ENCODE measurements at regions not wholly inside any gene's neighbourhood (a gene's known extent, or its start where the extent isn't known, plus 50 kb on each side); places are given as distances from the start of the nearest gene placed in this dataset.

- H3K4me3 ChIP-seq (ENCODE audit: low read length), result no peak overlapping the region
Observed at GRCh38 chr3:117126946-117127546, 417.5 kb downstream of the TUSC7 start.

GRCh38 chr3:117128133-117128532, 418.6 kb downstream of the TUSC7 start:
- Histone ChIP-seq H3K4me3 (ENCODE audit: low read length) (no peak overlapping the region), H3K4me1 (ENCODE audit: control insufficient read depth, insufficient read depth, low read length) (no peaks in the 10 kb centered on the region), H3K9me3 (ENCODE audit: control insufficient read depth, low read length) (no peaks in the 10 kb centered on the region), H3K36me3 (ENCODE audit: control insufficient read depth, insufficient read depth, low read length) (no peaks in the 10 kb centered on the region), H3K27me3 (ENCODE audit: control insufficient read depth, insufficient read depth, low read length) (no peaks in the 10 kb centered on the region), H3K9ac (ENCODE audit: low read length) (no peak overlapping the region)

More at GRCh38 chr3:117126946-117127546, 417.5 kb downstream of the TUSC7 start:
- Histone ChIP-seq H3K4me1 (ENCODE audit: control insufficient read depth, insufficient read depth, low read length) (no peaks in the 10 kb centered on the region), H3K27me3 (ENCODE audit: control insufficient read depth, insufficient read depth, low read length) (no peaks in the 10 kb centered on the region), H3K36me3 (ENCODE audit: control insufficient read depth, insufficient read depth, low read length) (no peaks in the 10 kb centered on the region), H3K9me3 (ENCODE audit: control insufficient read depth, low read length) (no peaks in the 10 kb centered on the region), H3K9ac (ENCODE audit: low read length) (no peak overlapping the region)

- Histone ChIP-seq H3K4me3 (ENCODE audit: low read length) (no peak overlapping the region), H3K27me3 (ENCODE audit: control insufficient read depth, insufficient read depth, low read length) (no peaks in the 10 kb centered on the region), H3K9ac (ENCODE audit: low read length) (no peak overlapping the region), H3K36me3 (ENCODE audit: control insufficient read depth, insufficient read depth, low read length) (no peaks in the 10 kb centered on the region), H3K4me1 (ENCODE audit: control insufficient read depth, insufficient read depth, low read length) (no peaks in the 10 kb centered on the region), H3K9me3 (ENCODE audit: control insufficient read depth, low read length) (no peaks in the 10 kb centered on the region)
Observed at GRCh38 chr3:117128872-117129271, 419.3 kb downstream of the TUSC7 start.

GRCh38 chr3:117129516-117129915, 419.9 kb downstream of the TUSC7 start:
- Histone ChIP-seq H3K9me3 (ENCODE audit: control insufficient read depth, low read length) (no peaks in the 10 kb centered on the region), H3K27me3 (ENCODE audit: control insufficient read depth, insufficient read depth, low read length) (no peaks in the 10 kb centered on the region), H3K4me1 (ENCODE audit: control insufficient read depth, insufficient read depth, low read length) (no peaks in the 10 kb centered on the region), H3K9ac (ENCODE audit: low read length) (no peak overlapping the region), H3K4me3 (ENCODE audit: low read length) (no peak overlapping the region), H3K36me3 (ENCODE audit: control insufficient read depth, insufficient read depth, low read length) (no peaks in the 10 kb centered on the region)

GRCh38 chr3:117130222-117130621, 420.6 kb downstream of the TUSC7 start:
- H3K4me3 ChIP-seq (ENCODE audit: low read length), result no peak overlapping the region
- H3K4me1 ChIP-seq (ENCODE audit: control insufficient read depth, insufficient read depth, low read length), result no peaks in the 10 kb centered on the region
- H3K9me3 ChIP-seq (ENCODE audit: control insufficient read depth, low read length), result no peaks in the 10 kb centered on the region
- H3K27me3 ChIP-seq (ENCODE audit: control insufficient read depth, insufficient read depth, low read length), result no peaks in the 10 kb centered on the region
- H3K9ac ChIP-seq (ENCODE audit: low read length), result no peak overlapping the region
- H3K36me3 ChIP-seq (ENCODE audit: control insufficient read depth, insufficient read depth, low read length), result no peaks in the 10 kb centered on the region

- H3K36me3 ChIP-seq (ENCODE audit: control insufficient read depth, insufficient read depth, low read length), result no peaks in the 10 kb centered on the region
- H3K27me3 ChIP-seq (ENCODE audit: control insufficient read depth, insufficient read depth, low read length), result no peaks in the 10 kb centered on the region
- no peak overlapping the region for H3K4me3 ChIP-seq (ENCODE audit: low read length)
- H3K9ac ChIP-seq (ENCODE audit: low read length), result no peak overlapping the region
- no peaks in the 10 kb centered on the region for H3K4me1 ChIP-seq (ENCODE audit: control insufficient read depth, insufficient read depth, low read length)
- no peaks in the 10 kb centered on the region for H3K9me3 ChIP-seq (ENCODE audit: control insufficient read depth, low read length)
Observed at GRCh38 chr3:117131259-117131658, 421.7 kb downstream of the TUSC7 start.

- Histone ChIP-seq H3K9ac (ENCODE audit: low read length) (no peak overlapping the region), H3K4me1 (ENCODE audit: control insufficient read depth, insufficient read depth, low read length) (no peaks in the 10 kb centered on the region), H3K36me3 (ENCODE audit: control insufficient read depth, insufficient read depth, low read length) (no peaks in the 10 kb centered on the region), H3K9me3 (ENCODE audit: control insufficient read depth, low read length) (no peaks in the 10 kb centered on the region), H3K27me3 (ENCODE audit: control insufficient read depth, insufficient read depth, low read length) (no peaks in the 10 kb centered on the region), H3K4me3 (ENCODE audit: low read length) (no peak overlapping the region)
Observed at GRCh38 chr3:117133066-117133465, 423.5 kb downstream of the TUSC7 start.

- Histone ChIP-seq H3K27me3 (ENCODE audit: control insufficient read depth, insufficient read depth, low read length) (no peaks in the 10 kb centered on the region), H3K4me1 (ENCODE audit: control insufficient read depth, insufficient read depth, low read length) (no peaks in the 10 kb centered on the region), H3K9ac (ENCODE audit: low read length) (no peak overlapping the region), H3K36me3 (ENCODE audit: control insufficient read depth, insufficient read depth, low read length) (no peaks in the 10 kb centered on the region), H3K4me3 (ENCODE audit: low read length) (no peak overlapping the region), H3K9me3 (ENCODE audit: control insufficient read depth, low read length) (no peaks in the 10 kb centered on the region)
Observed at GRCh38 chr3:117135207-117135606, 425.6 kb downstream of the TUSC7 start.

GRCh38 chr3:117136003-117136402, 426.4 kb downstream of the TUSC7 start:
- H3K27me3 ChIP-seq (ENCODE audit: control insufficient read depth, insufficient read depth, low read length), result no peaks in the 10 kb centered on the region

GRCh38 chr3:117137065-117137464, 427.5 kb downstream of the TUSC7 start:
- Histone ChIP-seq H3K4me3 (ENCODE audit: low read length) (no peak overlapping the region), H3K27me3 (ENCODE audit: control insufficient read depth, insufficient read depth, low read length) (no peaks in the 10 kb centered on the region), H3K9me3 (ENCODE audit: control insufficient read depth, low read length) (no peaks in the 10 kb centered on the region), H3K4me1 (ENCODE audit: control insufficient read depth, insufficient read depth, low read length) (no peaks in the 10 kb centered on the region), H3K36me3 (ENCODE audit: control insufficient read depth, insufficient read depth, low read length) (no peaks in the 10 kb centered on the region), H3K9ac (ENCODE audit: low read length) (no peak overlapping the region)

More at GRCh38 chr3:117136003-117136402, 426.4 kb downstream of the TUSC7 start:
- Histone ChIP-seq H3K9me3 (ENCODE audit: control insufficient read depth, low read length) (no peaks in the 10 kb centered on the region), H3K9ac (ENCODE audit: low read length) (no peak overlapping the region), H3K4me3 (ENCODE audit: low read length) (no peak overlapping the region), H3K4me1 (ENCODE audit: control insufficient read depth, insufficient read depth, low read length) (no peaks in the 10 kb centered on the region), H3K36me3 (ENCODE audit: control insufficient read depth, insufficient read depth, low read length) (no peaks in the 10 kb centered on the region)

GRCh38 chr3:117139681-117140080, 430.1 kb downstream of the TUSC7 start:
- no peaks in the 10 kb centered on the region for H3K36me3 ChIP-seq (ENCODE audit: control insufficient read depth, insufficient read depth, low read length)
- H3K27me3 ChIP-seq (ENCODE audit: control insufficient read depth, insufficient read depth, low read length), result no peaks in the 10 kb centered on the region
- H3K9ac ChIP-seq (ENCODE audit: low read length), result no peak overlapping the region
- H3K4me3 ChIP-seq (ENCODE audit: low read length), result no peak overlapping the region
- no peaks in the 10 kb centered on the region for H3K4me1 ChIP-seq (ENCODE audit: control insufficient read depth, insufficient read depth, low read length)
- no peaks in the 10 kb centered on the region for H3K9me3 ChIP-seq (ENCODE audit: control insufficient read depth, low read length)

GRCh38 chr3:117141812-117142211, 432.2 kb downstream of the TUSC7 start:
- no peaks in the 10 kb centered on the region for H3K27me3 ChIP-seq (ENCODE audit: control insufficient read depth, insufficient read depth, low read length)
- no peak overlapping the region for H3K4me3 ChIP-seq (ENCODE audit: low read length)
- H3K4me1 ChIP-seq (ENCODE audit: control insufficient read depth, insufficient read depth, low read length), result no peaks in the 10 kb centered on the region
- no peaks in the 10 kb centered on the region for H3K36me3 ChIP-seq (ENCODE audit: control insufficient read depth, insufficient read depth, low read length)
- H3K9ac ChIP-seq (ENCODE audit: low read length), result no peak overlapping the region
- no peaks in the 10 kb centered on the region for H3K9me3 ChIP-seq (ENCODE audit: control insufficient read depth, low read length)

GRCh38 chr3:117144853-117145252, 435.3 kb downstream of the TUSC7 start:
- no peak overlapping the region for H3K4me3 ChIP-seq (ENCODE audit: low read length)
- no peaks in the 10 kb centered on the region for H3K36me3 ChIP-seq (ENCODE audit: control insufficient read depth, insufficient read depth, low read length)
- H3K9ac ChIP-seq (ENCODE audit: low read length), result no peak overlapping the region
- H3K27me3 ChIP-seq (ENCODE audit: control insufficient read depth, insufficient read depth, low read length), result no peaks in the 10 kb centered on the region
- no peaks in the 10 kb centered on the region for H3K4me1 ChIP-seq (ENCODE audit: control insufficient read depth, insufficient read depth, low read length)
- no peaks in the 10 kb centered on the region for H3K9me3 ChIP-seq (ENCODE audit: control insufficient read depth, low read length)

All from mucosa of stomach (tissue), 1 donor.